ENCODE measurements at regions not wholly inside any gene's neighbourhood (a gene's known extent, or its start where the extent isn't known, plus 50 kb on each side); places are given as distances from the start of the nearest gene placed in this dataset.
"Not testable (repeated sequence)": the region's sequence is repeated elsewhere in the genome, so short reads cannot be mapped to it uniquely, and the experiment has no call there.

- Histone ChIP-seq H3K9me3 (ENCODE audit: control insufficient read depth in 4 of 4, low read length in 3 of 4) (peaks cover 0 to 15% (median 2%) of the 10 kb centered on the region in 4 donors), H3K4me1 (ENCODE audit: control insufficient read depth in 4 of 4, insufficient read depth in 4 of 4, low read length in 3 of 4) (no peaks in the 10 kb centered on the region), H3K36me3 (ENCODE audit: control insufficient read depth in 4 of 4, insufficient read depth in 3 of 4, low read depth in 1 of 4, low read length in 3 of 4) (no peaks in the 10 kb centered on the region), H3K4me3 (ENCODE audit: low read depth in 1 of 3, low read length in 3 of 3) (no peak overlapping the region), H3K9ac (ENCODE audit: low read depth in 1 of 2, low read length in 2 of 2) (no peak overlapping the region), H3K27ac (ENCODE audit: low read depth in 1 of 2, low read length in 2 of 2) (no peak overlapping the region), H3K27me3 (ENCODE audit: control insufficient read depth in 4 of 4, insufficient read depth in 4 of 4, low read length in 3 of 4) (no peaks in the 10 kb centered on the region)
- 77% methylated on average over 3 of the region's 3 CpGs for WGBS
- DNase-seq (ENCODE audit: low spot score): no peak
- TF ChIP-seq FOXA2 (IDR thresholded peaks at IDR 0.05) (no peak), ATF3 (IDR thresholded peaks at IDR 0.05) (no peak), GABPA (IDR thresholded peaks at IDR 0.05 in 1 of 2, conservative IDR thresholded peaks at IDR 0.05 in 1 of 2) (no peak), YY1 (IDR thresholded peaks at IDR 0.05) (no peak), TAF1 (conservative IDR thresholded peaks at IDR 0.05) (no peak), SP1 (IDR thresholded peaks at IDR 0.05) (no peak), NR2F2 (IDR thresholded peaks at IDR 0.05) (no peak), MAX (IDR thresholded peaks at IDR 0.05) (no peak), RAD21 (IDR thresholded peaks at IDR 0.05) (no peak), FOXA1 (IDR thresholded peaks at IDR 0.05) (no peak), RXRA (IDR thresholded peaks at IDR 0.05) (no peak), JUND (IDR thresholded peaks at IDR 0.05) (no peak), HNF4A (conservative IDR thresholded peaks at IDR 0.05) (no peak), HNF4G (IDR thresholded peaks at IDR 0.05) (no peak)
- TF ChIP-seq, protein P1, sequence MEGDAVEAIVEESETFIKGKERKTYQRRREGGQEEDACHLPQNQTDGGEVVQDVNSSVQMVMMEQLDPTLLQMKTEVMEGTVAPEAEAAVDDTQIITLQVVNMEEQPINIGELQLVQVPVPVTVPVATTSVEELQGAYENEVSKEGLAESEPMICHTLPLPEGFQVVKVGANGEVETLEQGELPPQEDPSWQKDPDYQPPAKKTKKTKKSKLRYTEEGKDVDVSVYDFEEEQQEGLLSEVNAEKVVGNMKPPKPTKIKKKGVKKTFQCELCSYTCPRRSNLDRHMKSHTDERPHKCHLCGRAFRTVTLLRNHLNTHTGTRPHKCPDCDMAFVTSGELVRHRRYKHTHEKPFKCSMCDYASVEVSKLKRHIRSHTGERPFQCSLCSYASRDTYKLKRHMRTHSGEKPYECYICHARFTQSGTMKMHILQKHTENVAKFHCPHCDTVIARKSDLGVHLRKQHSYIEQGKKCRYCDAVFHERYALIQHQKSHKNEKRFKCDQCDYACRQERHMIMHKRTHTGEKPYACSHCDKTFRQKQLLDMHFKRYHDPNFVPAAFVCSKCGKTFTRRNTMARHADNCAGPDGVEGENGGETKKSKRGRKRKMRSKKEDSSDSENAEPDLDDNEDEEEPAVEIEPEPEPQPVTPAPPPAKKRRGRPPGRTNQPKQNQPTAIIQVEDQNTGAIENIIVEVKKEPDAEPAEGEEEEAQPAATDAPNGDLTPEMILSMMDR (IDR thresholded peaks at IDR 0.05; ENCODE audit: low read depth, low read length, missing input control): no peak
- TF ChIP-seq, protein P2, sequence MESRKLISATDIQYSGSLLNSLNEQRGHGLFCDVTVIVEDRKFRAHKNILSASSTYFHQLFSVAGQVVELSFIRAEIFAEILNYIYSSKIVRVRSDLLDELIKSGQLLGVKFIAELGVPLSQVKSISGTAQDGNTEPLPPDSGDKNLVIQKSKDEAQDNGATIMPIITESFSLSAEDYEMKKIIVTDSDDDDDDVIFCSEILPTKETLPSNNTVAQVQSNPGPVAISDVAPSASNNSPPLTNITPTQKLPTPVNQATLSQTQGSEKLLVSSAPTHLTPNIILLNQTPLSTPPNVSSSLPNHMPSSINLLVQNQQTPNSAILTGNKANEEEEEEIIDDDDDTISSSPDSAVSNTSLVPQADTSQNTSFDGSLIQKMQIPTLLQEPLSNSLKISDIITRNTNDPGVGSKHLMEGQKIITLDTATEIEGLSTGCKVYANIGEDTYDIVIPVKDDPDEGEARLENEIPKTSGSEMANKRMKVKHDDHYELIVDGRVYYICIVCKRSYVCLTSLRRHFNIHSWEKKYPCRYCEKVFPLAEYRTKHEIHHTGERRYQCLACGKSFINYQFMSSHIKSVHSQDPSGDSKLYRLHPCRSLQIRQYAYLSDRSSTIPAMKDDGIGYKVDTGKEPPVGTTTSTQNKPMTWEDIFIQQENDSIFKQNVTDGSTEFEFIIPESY (IDR thresholded peaks at IDR 0.05): no peak
- TF ChIP-seq, protein P3, sequence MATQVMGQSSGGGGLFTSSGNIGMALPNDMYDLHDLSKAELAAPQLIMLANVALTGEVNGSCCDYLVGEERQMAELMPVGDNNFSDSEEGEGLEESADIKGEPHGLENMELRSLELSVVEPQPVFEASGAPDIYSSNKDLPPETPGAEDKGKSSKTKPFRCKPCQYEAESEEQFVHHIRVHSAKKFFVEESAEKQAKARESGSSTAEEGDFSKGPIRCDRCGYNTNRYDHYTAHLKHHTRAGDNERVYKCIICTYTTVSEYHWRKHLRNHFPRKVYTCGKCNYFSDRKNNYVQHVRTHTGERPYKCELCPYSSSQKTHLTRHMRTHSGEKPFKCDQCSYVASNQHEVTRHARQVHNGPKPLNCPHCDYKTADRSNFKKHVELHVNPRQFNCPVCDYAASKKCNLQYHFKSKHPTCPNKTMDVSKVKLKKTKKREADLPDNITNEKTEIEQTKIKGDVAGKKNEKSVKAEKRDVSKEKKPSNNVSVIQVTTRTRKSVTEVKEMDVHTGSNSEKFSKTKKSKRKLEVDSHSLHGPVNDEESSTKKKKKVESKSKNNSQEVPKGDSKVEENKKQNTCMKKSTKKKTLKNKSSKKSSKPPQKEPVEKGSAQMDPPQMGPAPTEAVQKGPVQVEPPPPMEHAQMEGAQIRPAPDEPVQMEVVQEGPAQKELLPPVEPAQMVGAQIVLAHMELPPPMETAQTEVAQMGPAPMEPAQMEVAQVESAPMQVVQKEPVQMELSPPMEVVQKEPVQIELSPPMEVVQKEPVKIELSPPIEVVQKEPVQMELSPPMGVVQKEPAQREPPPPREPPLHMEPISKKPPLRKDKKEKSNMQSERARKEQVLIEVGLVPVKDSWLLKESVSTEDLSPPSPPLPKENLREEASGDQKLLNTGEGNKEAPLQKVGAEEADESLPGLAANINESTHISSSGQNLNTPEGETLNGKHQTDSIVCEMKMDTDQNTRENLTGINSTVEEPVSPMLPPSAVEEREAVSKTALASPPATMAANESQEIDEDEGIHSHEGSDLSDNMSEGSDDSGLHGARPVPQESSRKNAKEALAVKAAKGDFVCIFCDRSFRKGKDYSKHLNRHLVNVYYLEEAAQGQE (IDR thresholded peaks at IDR 0.05): no peak
Observed at GRCh38 chr13:48833412-48833811, 142.3 kb upstream of the FNDC3A start.

DNA sequence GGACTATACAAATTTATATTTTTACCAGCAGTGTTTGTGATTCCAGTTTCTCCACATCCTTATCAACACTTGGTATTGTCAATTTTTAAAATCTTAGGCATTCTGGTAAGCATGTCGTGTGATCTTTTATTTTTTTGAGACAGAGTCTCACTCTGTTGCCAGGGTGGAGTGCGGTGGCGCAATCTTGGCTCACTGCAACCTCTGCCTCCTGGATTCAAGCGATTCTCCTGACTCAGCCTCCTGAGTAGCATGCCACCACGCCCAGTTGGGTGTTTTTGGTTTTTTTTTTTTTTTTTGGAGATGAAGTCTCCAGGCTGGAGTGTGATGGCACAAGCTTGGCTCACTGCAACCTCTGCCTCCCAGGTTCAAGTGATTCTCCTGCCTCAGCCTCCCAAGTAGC is 140.4 kb upstream of the FNDC3A start:
- not testable (repeated sequence) for H3K4me3 ChIP-seq (ENCODE audit: low read depth in 1 of 3, low read length in 3 of 3); H3K27ac ChIP-seq (ENCODE audit: low read depth in 1 of 2, low read length in 2 of 2)
- WGBS: 96% methylated on average over 5 of the region's 5 CpGs

More for the DNA sequence above, 140.4 kb upstream of the FNDC3A start:
- not testable (repeated sequence) for H3K4me1 ChIP-seq (ENCODE audit: control insufficient read depth in 4 of 4, insufficient read depth in 4 of 4, low read length in 3 of 4); H3K9ac ChIP-seq (ENCODE audit: low read depth in 1 of 2, low read length in 2 of 2); DNase-seq (ENCODE audit: low spot score); H3K36me3 ChIP-seq (ENCODE audit: control insufficient read depth in 4 of 4, insufficient read depth in 3 of 4, low read depth in 1 of 4, low read length in 3 of 4); H3K27me3 ChIP-seq (ENCODE audit: control insufficient read depth in 4 of 4, insufficient read depth in 4 of 4, low read length in 3 of 4)
- peaks cover 0 to 15% (median 2%) of the 10 kb centered on the region in 4 donors for H3K9me3 ChIP-seq (ENCODE audit: control insufficient read depth in 4 of 4, low read length in 3 of 4)

All from liver (tissue), 8 donors.